ENCODE measurements at regions not wholly inside any gene's neighbourhood (a gene's known extent, or its start where the extent isn't known, plus 50 kb on each side); places are given as distances from the start of the nearest gene placed in this dataset.

DNA sequence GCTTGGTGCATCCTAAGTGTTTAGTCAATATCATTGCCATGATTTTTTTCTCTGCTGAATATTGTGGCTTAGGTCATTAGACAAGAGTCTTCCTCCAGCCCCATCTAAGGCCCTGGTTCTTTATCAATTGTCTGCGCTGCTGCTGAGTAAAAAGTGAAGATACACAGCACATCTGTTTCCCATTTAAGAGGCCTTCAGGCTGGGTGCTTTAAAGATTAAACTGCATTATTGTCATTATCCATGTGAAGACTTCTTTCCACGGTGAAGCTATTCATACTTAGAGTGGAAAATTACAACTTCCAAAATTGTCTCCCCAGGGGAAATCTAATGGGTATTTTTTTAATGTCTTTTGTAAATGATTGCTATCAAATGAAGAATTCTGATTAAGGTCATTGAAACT lies 719.8 kb upstream of the LRRC4C start:
- no peak for DNase-seq (ENCODE audit: low spot score)
- Mint-ChIP-seq H3K27me3 (ENCODE audit: unreplicated experiment) (no peaks in the 10 kb centered on the region), H3K27ac (ENCODE audit: unreplicated experiment) (no peak overlapping the region), H3K9me3 (ENCODE audit: unreplicated experiment) (peaks cover 7% of the 10 kb centered on the region), H3K36me3 (ENCODE audit: low read depth, unreplicated experiment) (no peaks in the 10 kb centered on the region), H3K4me3 (ENCODE audit: unreplicated experiment) (no peak overlapping the region), H3K4me1 (ENCODE audit: unreplicated experiment) (no peaks in the 10 kb centered on the region)
- no peak for TF ChIP-seq CTCF (IDR thresholded peaks at IDR 0.05; ENCODE audit: unreplicated experiment)

DNA sequence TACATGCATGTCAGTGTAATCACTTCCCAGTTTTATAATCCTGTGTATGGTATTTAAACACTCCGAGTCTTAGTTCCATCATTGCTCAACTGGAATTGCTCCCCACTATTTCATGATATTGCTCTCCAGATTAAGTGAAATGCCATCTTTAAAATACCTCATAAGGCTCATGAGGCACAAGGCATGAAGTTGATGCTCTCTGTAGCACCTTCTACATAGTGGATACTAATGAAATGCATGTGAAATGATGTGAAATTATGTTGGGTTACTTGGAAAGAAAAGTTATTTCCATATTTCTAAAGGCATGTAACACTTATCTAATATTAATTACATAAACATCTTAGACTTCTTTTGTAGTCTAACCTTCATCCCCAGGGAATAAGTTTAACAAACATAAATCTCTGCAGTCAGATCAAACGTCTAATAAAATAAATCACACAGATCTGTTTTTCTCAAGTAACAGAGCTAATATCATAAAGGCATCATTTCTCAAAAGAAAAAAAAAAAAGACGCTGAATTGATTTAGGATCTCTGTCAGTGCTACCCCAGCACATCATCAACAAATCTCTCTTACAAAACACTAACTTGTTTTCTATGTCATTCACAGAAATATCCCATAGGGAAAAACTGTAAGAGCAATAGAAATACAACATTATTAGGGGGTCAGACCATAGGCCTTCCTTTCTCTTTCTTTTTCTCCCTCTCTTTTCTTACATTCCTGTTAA lies 736.0 kb upstream of the LRRC4C start:
- TF ChIP-seq CTCF (IDR thresholded peaks at IDR 0.05; ENCODE audit: unreplicated experiment) = no peak
- no peaks in the 10 kb centered on the region for H3K36me3 Mint-ChIP-seq (ENCODE audit: low read depth, unreplicated experiment)
- H3K9me3 Mint-ChIP-seq (ENCODE audit: unreplicated experiment) = peaks cover 7% of the 10 kb centered on the region
- H3K4me1 Mint-ChIP-seq (ENCODE audit: unreplicated experiment) = no peaks in the 10 kb centered on the region
- no peak overlapping the region for H3K27ac Mint-ChIP-seq (ENCODE audit: unreplicated experiment)
- DNase-seq (ENCODE audit: low spot score) = no peak
- no peaks in the 10 kb centered on the region for H3K27me3 Mint-ChIP-seq (ENCODE audit: unreplicated experiment)
- no peak overlapping the region for H3K4me3 Mint-ChIP-seq (ENCODE audit: unreplicated experiment)

- Mint-ChIP-seq H3K9me3 (ENCODE audit: unreplicated experiment) (peaks cover 17% of the 10 kb centered on the region), H3K36me3 (ENCODE audit: low read depth, unreplicated experiment) (peaks cover 5% of the 10 kb centered on the region), H3K4me1 (ENCODE audit: unreplicated experiment) (no peaks in the 10 kb centered on the region), H3K27ac (ENCODE audit: unreplicated experiment) (no peak overlapping the region), H3K27me3 (ENCODE audit: unreplicated experiment) (no peaks in the 10 kb centered on the region), H3K4me3 (ENCODE audit: unreplicated experiment) (no peak overlapping the region)
- no peak for TF ChIP-seq CTCF (IDR thresholded peaks at IDR 0.05; ENCODE audit: unreplicated experiment)
- no peak for DNase-seq (ENCODE audit: low spot score)
These were observed 740.9 kb upstream of the LRRC4C start for GRCh38 chr11:42200311-42200710.

- Mint-ChIP-seq H3K27me3 (ENCODE audit: unreplicated experiment) (no peaks in the 10 kb centered on the region), H3K4me1 (ENCODE audit: unreplicated experiment) (no peaks in the 10 kb centered on the region), H3K36me3 (ENCODE audit: low read depth, unreplicated experiment) (peaks cover 5% of the 10 kb centered on the region), H3K4me3 (ENCODE audit: unreplicated experiment) (no peak overlapping the region), H3K9me3 (ENCODE audit: unreplicated experiment) (peaks cover 12% of the 10 kb centered on the region), H3K27ac (ENCODE audit: unreplicated experiment) (no peak overlapping the region)
- TF ChIP-seq CTCF (IDR thresholded peaks at IDR 0.05; ENCODE audit: unreplicated experiment) = no peak
- DNase-seq (ENCODE audit: low spot score) = no peak
These were observed 742.2 kb upstream of the LRRC4C start for GRCh38 chr11:42201603-42202148.

DNA sequence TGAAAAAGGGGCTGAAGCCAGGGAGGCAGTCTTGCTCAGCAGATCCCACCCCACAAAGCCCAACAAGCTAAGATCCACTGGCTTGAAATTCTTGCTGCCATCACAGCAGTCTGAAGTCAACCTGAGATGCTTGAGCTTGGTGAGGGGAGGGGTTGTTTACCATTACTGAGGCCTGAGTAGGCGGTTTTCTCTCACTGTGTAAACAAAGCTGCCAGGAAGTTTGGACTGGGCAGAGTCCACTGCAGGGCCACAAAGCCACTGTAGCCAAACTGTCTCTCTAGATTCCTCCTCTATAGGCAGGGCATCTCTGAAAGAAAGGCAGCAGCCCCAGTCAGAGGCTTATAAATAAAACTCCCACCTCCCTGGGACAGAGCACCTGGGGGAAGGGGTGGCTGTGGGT lies 746.1 kb upstream of the LRRC4C start:
- Mint-ChIP-seq H3K4me3 (ENCODE audit: unreplicated experiment) (no peak overlapping the region), H3K36me3 (ENCODE audit: low read depth, unreplicated experiment) (peaks cover 5% of the 10 kb centered on the region), H3K9me3 (ENCODE audit: unreplicated experiment) (peaks cover 14% of the 10 kb centered on the region), H3K27ac (ENCODE audit: unreplicated experiment) (no peak overlapping the region), H3K27me3 (ENCODE audit: unreplicated experiment) (no peaks in the 10 kb centered on the region), H3K4me1 (ENCODE audit: unreplicated experiment) (no peaks in the 10 kb centered on the region)
- no peak for TF ChIP-seq CTCF (IDR thresholded peaks at IDR 0.05; ENCODE audit: unreplicated experiment)
- DNase-seq (ENCODE audit: low spot score) = no peak
